ENCODE measurements at regions not wholly inside any gene's neighbourhood (a gene's known extent, or its start where the extent isn't known, plus 50 kb on each side); places are given as distances from the start of the nearest gene placed in this dataset.
"Not testable (repeated sequence)": the region's sequence is repeated elsewhere in the genome, so short reads cannot be mapped to it uniquely, and the experiment has no call there.

- no peak for DNase-seq (ENCODE audit: low read depth)
Measured at GRCh38 chr2:184091456-184091855, 506.9 kb upstream of the ZNF804A start.

- DNase-seq (ENCODE audit: low read depth) = no peak
Measured at GRCh38 chr2:184113696-184114403, 484.5 kb upstream of the ZNF804A start.

GRCh38 chr2:184114439-184114838, 483.9 kb upstream of the ZNF804A start:
- DNase-seq (ENCODE audit: low read depth) = no peak

GRCh38 chr2:184119989-184120800, 478.1 kb upstream of the ZNF804A start:
- DNase-seq (ENCODE audit: low read depth) = no peak

GRCh38 chr2:184125867-184126266, 472.5 kb upstream of the ZNF804A start:
- no peak for DNase-seq (ENCODE audit: low read depth)

- DNase-seq (ENCODE audit: low read depth) = no peak
Measured at GRCh38 chr2:184129073-184129472, 469.3 kb upstream of the ZNF804A start.

- DNase-seq (ENCODE audit: low read depth) = no peak
Measured at GRCh38 chr2:184137955-184138354, 460.4 kb upstream of the ZNF804A start.

GRCh38 chr2:184141866-184142265, 456.5 kb upstream of the ZNF804A start:
- no peak for DNase-seq (ENCODE audit: low read depth)

GRCh38 chr2:184154438-184154837, 443.9 kb upstream of the ZNF804A start:
- DNase-seq (ENCODE audit: low read depth) = peak; percentile 1

GRCh38 chr2:184155791-184156190, 442.5 kb upstream of the ZNF804A start:
- no peak for DNase-seq (ENCODE audit: low read depth)

GRCh38 chr2:184157141-184157540, 441.2 kb upstream of the ZNF804A start:
- no peak for DNase-seq (ENCODE audit: low read depth)

- DNase-seq (ENCODE audit: low read depth) = no peak
Measured at GRCh38 chr2:184162426-184162825, 435.9 kb upstream of the ZNF804A start.

- not testable (repeated sequence) for DNase-seq (ENCODE audit: low read depth)
Measured at GRCh38 chr2:184168823-184169222, 429.5 kb upstream of the ZNF804A start.

- no peak for DNase-seq (ENCODE audit: low read depth)
Measured at GRCh38 chr2:184169366-184169765, 429.0 kb upstream of the ZNF804A start.

GRCh38 chr2:184174493-184175104, 423.7 kb upstream of the ZNF804A start:
- DNase-seq (ENCODE audit: low read depth) = no peak

GRCh38 chr2:184178229-184178628, 420.1 kb upstream of the ZNF804A start:
- no peak for DNase-seq (ENCODE audit: low read depth)

GRCh38 chr2:184186436-184186835, 411.9 kb upstream of the ZNF804A start:
- DNase-seq (ENCODE audit: low read depth) = no peak

- no peak for DNase-seq (ENCODE audit: low read depth)
Measured at GRCh38 chr2:184187421-184187971, 410.8 kb upstream of the ZNF804A start.

GRCh38 chr2:184190725-184191124, 407.6 kb upstream of the ZNF804A start:
- DNase-seq (ENCODE audit: low read depth) = no peak

- no peak for DNase-seq (ENCODE audit: low read depth)
Measured at GRCh38 chr2:184192649-184193048, 405.7 kb upstream of the ZNF804A start.

GRCh38 chr2:184197413-184197812, 400.9 kb upstream of the ZNF804A start:
- no peak for DNase-seq (ENCODE audit: low read depth)

- not testable (repeated sequence) for DNase-seq (ENCODE audit: low read depth)
Measured at GRCh38 chr2:184198791-184199190, 399.5 kb upstream of the ZNF804A start.
